Central memory CD8-positive, alpha-beta T cell (primary cell): ENCODE measurements at regions not wholly inside any gene's neighbourhood (a gene's known extent, or its start where the extent isn't known, plus 50 kb on each side); places are given as distances from the start of the nearest gene placed in this dataset.
"Not testable (repeated sequence)": the region's sequence is repeated elsewhere in the genome, so short reads cannot be mapped to it uniquely, and the experiment has no call there.

Experiments
- ATAC-seq: fragments of 150-1000 bp; cut with Tn5 transposase; replicated peaks from 2 replicates; pipeline ENCODE4 v1.10.0; 2022; ENCODE audit warnings: mild to moderate bottlenecking, moderate FRiP score, moderate number of reproducible peaks; ENCODE audit not compliant: poor library complexity, severe bottlenecking; ENCODE audit errors: extremely low read depth
- DNase-seq, 2 donors: peaks; one replicate each; pipeline ENCODE4 v3.0.0; 2021; ENCODE audit warnings: low spot score in 2 of 2
- H3K27ac Mint-ChIP-seq: one replicate; pipeline ENCODE4 v1.8.0; 2022; ENCODE audit warnings: low read depth, mild to moderate bottlenecking, moderate library complexity, mixed read lengths
- H3K27me3 Mint-ChIP-seq: one replicate; pipeline ENCODE4 v1.8.0; 2022; ENCODE audit warnings: mixed read lengths
- H3K36me3 Mint-ChIP-seq: one replicate; pipeline ENCODE4 v1.8.0; 2022; ENCODE audit warnings: mild to moderate bottlenecking, moderate library complexity, mixed read lengths; ENCODE audit not compliant: insufficient read depth
- H3K4me1 Mint-ChIP-seq: one replicate; pipeline ENCODE4 v1.8.0; 2022; ENCODE audit warnings: mixed read lengths
- H3K4me3 Mint-ChIP-seq: one replicate; pipeline ENCODE4 v1.8.0; 2022; ENCODE audit warnings: mild to moderate bottlenecking, moderate library complexity, mixed read lengths
- H3K9me3 Mint-ChIP-seq: one replicate; pipeline ENCODE4 v1.8.0; 2022; ENCODE audit warnings: mixed read lengths

- DNase-seq, H3K27ac Mint-ChIP-seq, H3K9me3 Mint-ChIP-seq, H3K4me3 Mint-ChIP-seq, H3K36me3 Mint-ChIP-seq, ATAC-seq, H3K4me1 Mint-ChIP-seq: not testable (repeated sequence)
- peaks cover 62% of the 10 kb centered on the region for H3K27me3 Mint-ChIP-seq
These were observed 52.1 kb upstream of the FAM124A start for GRCh38 chr13:51170128-51170497.

- not testable (repeated sequence) for ATAC-seq, H3K9me3 Mint-ChIP-seq, H3K4me3 Mint-ChIP-seq, H3K36me3 Mint-ChIP-seq, DNase-seq, H3K27ac Mint-ChIP-seq, H3K4me1 Mint-ChIP-seq
- H3K27me3 Mint-ChIP-seq, result peaks cover 62% of the 10 kb centered on the region
These were observed 52.7 kb upstream of the FAM124A start for GRCh38 chr13:51169303-51170127.

- no peaks in the 10 kb centered on the region for H3K36me3 Mint-ChIP-seq
- DNase-seq, result no peak
- ATAC-seq, result no peak
- H3K27ac Mint-ChIP-seq, result no peak overlapping the region
- no peaks in the 10 kb centered on the region for H3K4me1 Mint-ChIP-seq
- H3K4me3 Mint-ChIP-seq, result no peak overlapping the region
- H3K9me3 Mint-ChIP-seq, result no peaks in the 10 kb centered on the region
- H3K27me3 Mint-ChIP-seq, result peaks cover 53% of the 10 kb centered on the region
These were observed 53.6 kb upstream of the FAM124A start for GRCh38 chr13:51168623-51169022.

GRCh38 chr13:51167393-51168191, 54.6 kb upstream of the FAM124A start:
- no peak overlapping the region for H3K4me3 Mint-ChIP-seq
- H3K9me3 Mint-ChIP-seq, result no peaks in the 10 kb centered on the region
- H3K36me3 Mint-ChIP-seq, result no peaks in the 10 kb centered on the region
- ATAC-seq, result no peak
- no peak for DNase-seq
- H3K27me3 Mint-ChIP-seq, result peaks cover 45% of the 10 kb centered on the region
- H3K4me1 Mint-ChIP-seq, result no peaks in the 10 kb centered on the region
- no peak overlapping the region for H3K27ac Mint-ChIP-seq

- Mint-ChIP-seq H3K27me3 (peaks cover 20% of the 10 kb centered on the region), H3K9me3 (no peaks in the 10 kb centered on the region), H3K27ac (no peak overlapping the region), H3K4me1 (no peaks in the 10 kb centered on the region), H3K4me3 (no peak overlapping the region), H3K36me3 (peaks cover 1% of the 10 kb centered on the region)
- DNase-seq, result no peak
- ATAC-seq, result no peak
These were observed 51.6 kb upstream of the C13orf42 start for GRCh38 chr13:51162701-51163100.
